HCT116 (cell line): ENCODE measurements at regions not wholly inside any gene's neighbourhood (a gene's known extent, or its start where the extent isn't known, plus 50 kb on each side); places are given as distances from the start of the nearest gene placed in this dataset.

Source experiments
- ATAC-seq: fragments of 200-7000 bp; cut with Tn5 transposase; 2 replicates; pipeline ENCODE4 v1.9.1; 2020; ENCODE audit warnings: mild to moderate bottlenecking, moderate library complexity
- BruUV-seq: library from RNA; stranded (reverse); fragments of 400-500 nt; replicated peaks from 2 replicates; lab custom pipeline; 2021; lab: Mats Ljungman, UMichigan
- CTCF ChIA-PET: fragments of 300-600 bp; sonication (Branson Sonifier 250); formaldehyde crosslinking; loops from one replicate; lab custom pipeline; 2021; ENCODE audit warnings: antibody characterized with exemption; lab: Charles Lee
- POLR2A ChIA-PET: fragments of 300-600, 350-600 bp; sonication (Branson Sonifier 250); formaldehyde crosslinking; loops from one replicate; lab custom pipeline; 2021; ENCODE audit warnings: antibody characterized with exemption; lab: Charles Lee
- RAD21 ChIA-PET, 2 experiments: fragments of 300-600 bp; sonication (Branson Sonifier 250); formaldehyde crosslinking; loops; one replicate each; lab custom pipeline; 2023; ENCODE audit warnings: low total read pairs in 2 of 2; ENCODE audit not compliant: uncharacterized antibody in 2 of 2, unreplicated experiment in 2 of 2, low non-redundant PET in 1 of 2; lab: Charles Lee
- DNase-seq: peaks from one replicate; pipeline ENCODE4 v3.0.0-alpha.2; 2010; ENCODE audit warnings: low read depth, low spot score
- H2AFZ ChIP-seq: fragments of 200-600 bp; shearing (Covaris generic), sonication (generic); 2 replicates; pipeline ENCODE4 v1.6.1; 2017; ENCODE audit warnings: low read depth, mixed run types, mixed read lengths, antibody characterized with exemption, low read length; ENCODE audit not compliant: poor library complexity, severe bottlenecking
- H3K27ac ChIP-seq: 2 replicates; pipeline ENCODE4 v1.5.1; 2012; ENCODE audit warnings: low read depth, low read length
- H3K27me3 ChIP-seq: fragments of 200-600 bp; sonication (generic); 2 replicates; pipeline ENCODE4 v1.6.1; 2016; ENCODE audit warnings: mixed run types, low read length, mixed read lengths; ENCODE audit not compliant: insufficient read depth
- H3K36me3 ChIP-seq, 2 experiments: fragments of 200-500 bp in 1 of 2; fragments of 200-600 bp in 1 of 2; sonication (Bioruptor generic) in 1 of 2; sonication (generic) in 1 of 2; 2 replicates each; pipeline versions ENCODE4 v1.5.1 to v1.6.1; 2014 to 2016; ENCODE audit warnings: low read length in 2 of 2, inconsistent platforms in 1 of 2, mixed read lengths in 1 of 2, mixed run types in 1 of 2; ENCODE audit not compliant: insufficient read depth in 2 of 2, control insufficient read depth in 1 of 2
- H3K4me1 ChIP-seq, 2 experiments: fragments of 200-600 bp in 1 of 2; sonication (generic) in 1 of 2; 2 replicates each; pipeline versions ENCODE4 v1.5.1 to v1.6.1; 2012 to 2017; ENCODE audit warnings: low read length in 2 of 2, inconsistent platforms in 1 of 2, mild to moderate bottlenecking in 1 of 2, mixed read lengths in 1 of 2, mixed run types in 1 of 2, moderate library complexity in 1 of 2; ENCODE audit not compliant: insufficient read depth in 2 of 2, control insufficient read depth in 1 of 2
- H3K4me2 ChIP-seq: fragments of 200-600 bp; sonication (generic); 2 replicates; pipeline ENCODE4 v1.6.1; 2017; ENCODE audit warnings: mixed run types, low read length, mixed read lengths
- H3K4me3 ChIP-seq, 2 experiments: fragments of 200-600 bp in 1 of 2; sonication (generic) in 1 of 2; replicated peaks in 1 of 2; 2 replicates each; pipeline ENCODE4 v1.5.1; 2011 to 2016; ENCODE audit warnings: low read length in 2 of 2, control low read depth in 1 of 2, low read depth in 1 of 2, mild to moderate bottlenecking in 1 of 2, mixed read lengths in 1 of 2, mixed run types in 1 of 2
- H3K79me2 ChIP-seq: fragments of 200-600 bp; sonication (generic); 2 replicates; pipeline ENCODE4 v1.6.1; 2017; ENCODE audit warnings: mild to moderate bottlenecking, mixed run types, low read length, moderate library complexity, mixed read lengths; ENCODE audit not compliant: insufficient read depth
- H3K9ac ChIP-seq: fragments of 200-600 bp; sonication (generic); 2 replicates; pipeline ENCODE4 v1.6.1; 2016; ENCODE audit warnings: low read length, mixed read lengths
- H3K9me2 ChIP-seq: fragments of 200-600 bp; sonication (generic), shearing (Covaris generic); 2 replicates; pipeline ENCODE4 v1.6.1; 2017; ENCODE audit warnings: mixed run types, mild to moderate bottlenecking, moderate library complexity; ENCODE audit not compliant: insufficient read depth
- H3K9me3 ChIP-seq, 2 experiments: fragments of 200-500 bp in 1 of 2; fragments of 200-600 bp in 1 of 2; sonication (Bioruptor generic) in 1 of 2; sonication (generic) in 1 of 2; 2 replicates each; pipeline ENCODE4 v1.6.1; 2014 to 2017; ENCODE audit warnings: low read length in 2 of 2, mixed read lengths in 2 of 2, inconsistent platforms in 1 of 2, low read depth in 1 of 2, mild to moderate bottlenecking in 1 of 2, mixed run types in 1 of 2, moderate library complexity in 1 of 2; ENCODE audit not compliant: control insufficient read depth in 1 of 2, insufficient read depth in 1 of 2
- H4K20me1 ChIP-seq: fragments of 200-600 bp; sonication (generic), shearing (Covaris generic); 2 replicates; pipeline ENCODE4 v1.6.1; 2017; ENCODE audit warnings: mixed run types, mild to moderate bottlenecking, moderate library complexity; ENCODE audit not compliant: insufficient read depth
- CBX3 ChIP-seq: IDR thresholded peaks from 2 replicates; pipeline ENCODE4 v1.6.1; 2012; ENCODE audit warnings: low read depth
- EGR1 ChIP-seq: IDR thresholded peaks from 2 replicates; pipeline ENCODE4 v1.6.1; 2012; ENCODE audit warnings: low read depth
- EZH2 ChIP-seq: fragments of 200-600 bp; sonication (generic); IDR thresholded peaks from 2 replicates; pipeline ENCODE4 v1.6.1; 2017; ENCODE audit warnings: antibody characterized with exemption, mixed run types
- POLR2A ChIP-seq: IDR thresholded peaks from 2 replicates; pipeline ENCODE4 v1.7.0; 2011; ENCODE audit warnings: borderline replicate concordance; ENCODE audit not compliant: insufficient read depth, insufficient read length; ENCODE audit errors: extremely low read depth
- POLR2AphosphoS5 ChIP-seq: IDR thresholded peaks from 2 replicates; pipeline ENCODE4 v1.6.1; 2011; ENCODE audit warnings: mild to moderate bottlenecking, low read depth, low read length, moderate library complexity
- SP1 ChIP-seq: IDR thresholded peaks from 2 replicates; pipeline ENCODE4 v1.6.1; 2012; ENCODE audit warnings: low read depth
- TCF7L2 ChIP-seq: IDR thresholded peaks from 2 replicates; pipeline ENCODE4 v1.7.0; 2011; ENCODE audit warnings: borderline replicate concordance, inconsistent platforms; ENCODE audit not compliant: insufficient read depth, insufficient read length; ENCODE audit errors: extremely low read depth
- ZFX ChIP-seq: fragments of 450-650 bp; IDR thresholded peaks from 2 replicates; pipeline ENCODE4 v1.6.1; 2017
- ZNF274 ChIP-seq: fragments of 200-500 bp; sonication (Bioruptor generic); IDR thresholded peaks from 2 replicates; pipeline ENCODE4 v1.6.1; 2014; ENCODE audit warnings: mild to moderate bottlenecking, low read depth, low read length, inconsistent platforms
- intact Hi-C: fragments of 100-400 bp; cut with micrococcal nuclease; formaldehyde crosslinking; loops from 2 replicates; pipeline ENCODE4 v1.10.0; 2022
- TF ChIP-seq, protein P1 (sequence below): IDR thresholded peaks from 2 replicates; pipeline ENCODE4 v1.6.1; 2012
- TF ChIP-seq, protein P2 (sequence below): IDR thresholded peaks from 2 replicates; pipeline ENCODE4 v1.6.1; 2012

DNA sequence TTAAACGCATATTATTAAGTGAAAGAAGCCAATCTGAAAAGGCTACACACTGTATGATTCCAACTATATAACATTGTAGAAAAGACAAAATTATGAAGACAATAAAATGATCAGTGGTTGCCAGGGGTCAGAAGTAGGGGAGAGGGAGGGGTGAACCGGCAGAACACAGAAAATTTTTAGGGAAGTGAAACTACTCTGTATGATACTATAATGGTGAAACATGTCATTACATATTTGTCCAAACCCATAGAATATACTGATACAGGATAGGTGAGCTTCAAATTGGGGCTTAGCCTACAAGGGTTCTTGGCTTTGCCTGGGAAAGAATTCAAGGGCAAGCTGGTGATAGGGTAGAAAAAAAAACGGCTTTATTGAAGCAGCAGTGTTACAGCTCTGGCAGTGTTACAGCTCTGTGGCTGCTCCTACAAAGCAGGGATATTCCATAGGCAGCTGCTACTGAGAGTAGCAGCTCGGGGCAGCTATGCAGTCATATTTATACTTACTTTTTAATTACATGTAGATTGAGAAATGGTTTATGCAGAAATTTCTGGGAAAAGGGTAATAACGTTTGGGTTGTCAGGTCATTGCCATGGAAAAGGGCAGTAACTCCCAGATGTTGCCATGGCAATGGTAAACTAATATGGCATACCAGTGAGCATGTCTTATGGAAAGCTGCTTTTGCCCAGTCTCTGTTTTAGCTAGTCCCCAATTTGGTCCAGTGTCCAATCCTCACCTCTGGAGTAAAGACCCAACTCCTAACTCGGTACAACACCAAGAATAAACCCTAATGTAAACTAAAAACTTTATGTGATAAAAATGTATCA is 125.1 kb upstream of the SLC25A36 start:
- RAD21 ChIA-PET: no interaction called here
- Histone ChIP-seq H3K27me3 (peaks cover 15% of the 10 kb centered on the region; the same call in 1 of the 2 replicates), H3K4me2 (no peak overlapping the region), H3K9me3 (no peaks in the 10 kb centered on the region), H3K9ac (no peak overlapping the region), H2AFZ (no peak overlapping the region), H3K9me2 (no peaks in the 10 kb centered on the region), H4K20me1 (no peaks in the 10 kb centered on the region; the same call in 1 of the 2 replicates), H3K79me2 (no peaks in the 10 kb centered on the region), H3K27ac (no peak overlapping the region), H3K36me3 (no peaks in the 10 kb centered on the region), H3K4me1 (no peaks in the 10 kb centered on the region), H3K4me3 (no peak overlapping the region)
- intact Hi-C loops: no loop called here
- CTCF ChIA-PET: no interaction called here
- POLR2A ChIA-PET: no interaction called here
- BruUV-seq: no TSS peak
- DNase-seq: no peak
- no peak for TF ChIP-seq ZFX
- no peak for TF ChIP-seq EGR1
- TF ChIP-seq POLR2A: no peak
- no peak for TF ChIP-seq ZNF274
- TF ChIP-seq, protein P1, sequence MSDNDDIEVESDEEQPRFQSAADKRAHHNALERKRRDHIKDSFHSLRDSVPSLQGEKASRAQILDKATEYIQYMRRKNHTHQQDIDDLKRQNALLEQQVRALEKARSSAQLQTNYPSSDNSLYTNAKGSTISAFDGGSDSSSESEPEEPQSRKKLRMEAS: no peak
- TF ChIP-seq EZH2: no peak
- TF ChIP-seq TCF7L2: no peak
- no peak for ATAC-seq

DNA sequence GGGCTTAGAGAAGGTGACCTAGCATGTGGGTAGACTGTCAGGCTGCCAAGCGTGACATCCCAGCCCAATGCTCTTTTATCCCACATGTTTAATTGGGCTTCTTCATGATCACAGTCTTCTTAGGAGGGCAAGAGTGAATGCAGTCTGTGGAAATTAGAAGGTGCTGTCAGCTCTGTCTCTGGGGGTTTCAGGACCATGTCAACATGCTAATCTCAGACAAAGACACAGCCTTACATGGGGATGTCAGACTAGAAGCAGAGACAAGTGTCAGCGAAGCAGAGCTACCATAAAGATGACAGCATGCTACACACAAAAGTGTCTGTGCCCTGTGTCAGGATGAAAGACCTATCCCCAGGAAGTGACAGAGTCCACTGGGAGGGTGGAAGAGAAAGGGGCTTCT is 120.1 kb upstream of the SLC25A36 start:
- Histone ChIP-seq H3K27ac (no peak overlapping the region), H3K27me3 (peaks cover 16% of the 10 kb centered on the region), H4K20me1 (no peaks in the 10 kb centered on the region), H3K4me2 (no peak overlapping the region), H3K4me1 (no peaks in the 10 kb centered on the region), H3K79me2 (no peaks in the 10 kb centered on the region), H2AFZ (no peak overlapping the region), H3K36me3 (no peaks in the 10 kb centered on the region), H3K9me3 (no peaks in the 10 kb centered on the region), H3K9me2 (no peaks in the 10 kb centered on the region), H3K4me3 (no peak overlapping the region), H3K9ac (no peak overlapping the region)
- ATAC-seq (no peak), DNase-seq (no peak)
- CTCF ChIA-PET: no interaction called here
- intact Hi-C loops: no loop called here
- RAD21 ChIA-PET: no interaction called here
- TF ChIP-seq TCF7L2 (no peak), CBX3 (no peak), ZNF274 (no peak), SP1 (no peak), POLR2AphosphoS5 (no peak)
- TF ChIP-seq, protein P2, sequence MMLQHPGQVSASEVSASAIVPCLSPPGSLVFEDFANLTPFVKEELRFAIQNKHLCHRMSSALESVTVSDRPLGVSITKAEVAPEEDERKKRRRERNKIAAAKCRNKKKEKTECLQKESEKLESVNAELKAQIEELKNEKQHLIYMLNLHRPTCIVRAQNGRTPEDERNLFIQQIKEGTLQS: no peak
- BruUV-seq: no TSS peak
- POLR2A ChIA-PET: no interaction called here
